Activated CD8-positive, alpha-beta memory T cell treated with anti-CD3 and anti-CD28 coated beads, Interleukin-2, amount 50 U/mL, for 48 hours (primary cell): ENCODE measurements at regions not wholly inside any gene's neighbourhood (a gene's known extent, or its start where the extent isn't known, plus 50 kb on each side); places are given as distances from the start of the nearest gene placed in this dataset.

Experiments used
- DNase-seq: peaks from one replicate; pipeline ENCODE4 v3.0.0-alpha.2; 2020

DNA sequence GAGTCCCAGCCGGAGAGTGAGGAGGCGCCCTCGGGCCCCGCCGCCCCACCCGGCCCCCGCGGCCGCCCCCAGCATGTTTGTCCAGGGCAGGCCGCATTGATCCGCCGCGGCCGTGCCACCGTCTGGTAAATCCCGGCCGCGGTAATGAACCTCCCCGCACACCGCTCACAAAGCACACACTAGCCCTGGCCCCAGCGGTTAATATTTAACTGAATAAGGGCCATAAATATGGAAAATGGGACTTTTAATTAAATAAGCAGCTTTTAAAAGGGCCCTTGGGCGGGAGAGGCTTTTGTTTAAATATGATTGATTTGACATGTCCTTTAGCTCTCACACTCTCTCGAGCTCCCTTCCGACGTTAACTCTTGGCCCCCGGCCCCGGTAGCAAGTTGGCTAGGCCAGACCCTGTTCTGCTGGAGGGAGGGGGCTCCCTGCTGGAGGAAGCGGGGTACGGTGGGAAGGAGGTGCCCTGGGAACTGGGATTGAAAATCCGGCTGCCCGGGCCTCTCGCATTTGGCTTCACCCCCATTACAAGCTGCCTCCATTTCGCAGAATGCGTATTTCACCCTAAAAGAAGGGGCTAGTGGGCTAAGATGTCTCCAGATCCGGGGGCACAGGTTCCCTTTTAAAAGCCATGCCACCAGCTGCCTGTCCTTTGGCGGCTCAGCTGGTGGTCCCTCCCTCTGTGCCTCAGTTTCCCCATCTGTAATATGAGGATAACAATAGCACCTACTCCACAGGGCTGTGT, 199.8 kb downstream of the RBM19 start:
- DNase-seq = no peak

DNA sequence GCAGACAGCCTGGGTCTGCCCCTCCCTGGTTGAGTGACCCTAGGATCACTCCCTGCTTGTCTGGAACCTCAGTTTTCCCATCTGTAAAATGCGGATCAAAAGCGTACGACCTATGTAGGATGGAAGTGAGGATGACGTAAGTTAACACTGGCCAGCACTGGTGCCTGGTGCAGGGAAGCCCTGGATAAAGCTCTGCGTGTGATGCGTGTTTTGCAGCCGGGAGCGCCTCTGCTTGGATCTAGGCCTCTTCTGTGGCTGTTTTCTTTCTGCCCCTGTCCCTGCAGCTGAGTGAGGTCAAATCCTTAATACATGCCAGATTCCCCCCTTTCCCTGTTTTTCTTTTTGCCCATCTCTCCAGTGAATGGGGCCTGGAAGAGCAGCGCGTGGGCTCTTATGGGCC, 201.5 kb downstream of the RBM19 start:
- DNase-seq = no peak

DNA sequence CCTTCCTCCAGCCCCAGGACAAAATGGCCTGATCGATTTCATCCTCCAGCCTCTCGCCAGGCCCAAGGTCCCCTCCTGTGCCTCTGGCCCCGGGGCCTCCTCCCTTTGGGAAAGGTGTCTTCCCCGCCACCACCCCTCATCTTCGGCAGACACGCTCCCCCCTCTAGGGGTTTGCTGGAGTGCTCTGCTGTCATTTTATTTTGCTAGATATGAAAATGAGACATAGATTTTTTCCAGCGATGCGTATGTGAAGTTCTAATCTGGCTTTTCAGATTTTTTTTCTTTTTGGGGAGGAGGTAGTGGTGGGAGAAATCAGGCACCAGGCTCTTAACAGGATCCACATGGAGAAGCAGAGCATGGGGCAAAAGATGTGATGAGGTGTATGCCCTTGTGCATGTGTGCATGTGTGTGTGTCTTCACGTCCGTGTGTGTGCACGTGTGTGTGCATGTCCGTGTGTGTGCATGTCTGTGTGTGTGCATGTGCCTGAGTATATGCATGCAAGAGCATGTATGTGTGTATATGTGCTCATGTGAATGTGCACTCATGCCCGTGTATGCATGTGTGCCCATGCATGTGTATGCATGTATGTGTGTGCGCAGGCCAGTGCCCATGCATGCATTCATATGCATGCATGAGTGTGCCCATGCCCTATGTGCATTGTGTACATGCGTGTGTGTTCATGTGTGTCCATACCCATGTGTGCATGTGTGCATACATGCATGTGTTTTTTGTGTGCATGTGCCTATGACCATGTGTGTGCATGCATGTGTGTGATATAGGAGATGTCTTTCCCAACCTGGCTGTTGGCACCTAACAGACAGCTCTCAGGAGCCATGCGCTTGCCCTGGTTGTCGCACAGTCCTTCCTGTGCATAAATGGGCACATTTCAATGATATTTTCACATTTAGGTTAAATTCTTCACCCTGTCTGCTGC, 203.0 kb downstream of the RBM19 start:
- no peak for DNase-seq

DNA sequence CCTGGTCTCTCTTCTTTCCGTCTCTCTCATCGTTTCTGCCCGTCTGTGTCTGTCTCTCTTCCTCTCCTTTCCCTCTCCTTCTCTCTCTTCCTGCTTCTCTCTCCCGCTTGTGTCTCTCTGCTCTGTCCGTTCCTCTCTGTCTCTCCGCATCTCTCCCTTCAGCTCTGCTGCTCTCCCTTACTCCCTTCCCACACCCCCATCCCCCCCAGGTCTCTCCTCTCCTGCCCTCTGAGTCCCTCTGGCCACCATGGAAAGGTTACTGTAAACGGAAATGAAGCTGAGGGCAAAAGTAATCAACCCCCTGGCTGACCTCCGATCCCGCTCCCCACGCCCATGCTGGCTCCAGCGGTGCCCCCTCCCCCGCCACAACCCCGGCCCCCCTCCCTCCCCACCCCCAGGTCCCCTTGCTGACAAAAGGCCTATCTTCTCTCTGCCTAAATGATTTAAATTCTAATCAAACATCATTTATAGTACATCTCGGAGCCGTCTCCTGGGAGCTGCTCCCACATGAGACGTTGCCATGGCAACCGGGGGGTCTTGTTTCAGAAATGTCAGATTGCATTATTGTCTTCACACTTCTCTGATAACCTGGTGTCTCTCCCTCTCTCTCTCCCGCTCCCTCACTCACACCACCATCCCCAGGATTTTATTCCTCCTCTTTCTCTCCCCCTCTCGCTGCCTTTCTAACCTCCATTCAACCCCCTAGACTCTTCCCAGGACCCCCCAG, 203.8 kb downstream of the RBM19 start:
- DNase-seq = no peak

DNA sequence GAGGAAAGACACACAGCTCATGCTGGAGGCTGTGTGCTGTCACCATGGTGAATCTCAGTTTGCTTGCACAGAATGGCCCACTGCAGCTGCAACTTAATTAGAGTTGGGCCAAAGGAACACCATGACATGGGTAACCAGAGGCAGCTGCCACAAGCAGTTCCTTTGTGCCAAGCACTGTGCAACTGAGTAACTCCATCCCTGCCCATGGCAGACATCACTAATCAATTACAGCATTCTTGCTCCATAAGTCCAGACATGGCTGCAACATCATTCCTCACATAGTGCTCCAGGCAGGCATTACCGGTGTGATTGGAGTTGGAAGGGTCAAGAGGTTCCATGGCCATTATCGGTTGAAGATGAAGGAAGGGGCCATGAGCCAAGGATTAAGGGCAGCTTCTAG, 207.0 kb downstream of the RBM19 start:
- DNase-seq = no peak

DNA sequence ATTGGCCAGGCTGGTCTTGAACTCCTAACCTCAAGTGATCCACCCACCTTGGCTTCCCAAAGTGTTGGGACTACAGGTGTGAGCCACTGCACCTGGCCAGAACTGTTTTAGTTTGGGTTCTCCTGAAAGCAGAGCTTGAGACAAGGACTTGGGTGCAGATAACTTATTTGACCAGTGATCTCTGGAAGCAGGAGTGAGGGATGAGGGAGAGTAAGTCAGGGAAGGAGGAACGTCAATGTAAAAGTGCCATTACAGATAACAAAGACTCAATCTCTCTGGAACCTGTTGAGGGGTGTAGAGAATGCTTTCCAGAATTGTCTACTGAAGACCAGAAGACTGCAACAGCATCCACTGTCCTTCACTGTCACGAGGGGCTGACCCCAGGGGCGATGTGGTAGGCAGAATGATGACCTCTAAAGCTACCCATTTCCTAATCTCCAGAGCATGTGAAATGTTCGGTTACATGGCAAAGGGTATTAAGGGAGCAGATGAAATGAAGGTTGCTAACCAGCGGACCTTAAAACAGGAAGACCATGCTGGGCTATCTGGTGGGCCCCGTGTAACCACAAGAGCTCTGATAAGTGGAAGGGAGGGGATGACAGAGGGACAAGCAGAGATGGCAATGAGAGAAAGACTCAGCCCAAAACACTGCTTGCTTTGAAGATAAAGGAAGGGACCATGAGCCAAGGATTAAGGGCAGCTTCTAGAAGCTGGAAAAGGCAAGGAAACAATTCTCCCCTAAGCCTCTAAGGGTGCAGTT, 207.8 kb downstream of the RBM19 start:
- no peak for DNase-seq

DNA sequence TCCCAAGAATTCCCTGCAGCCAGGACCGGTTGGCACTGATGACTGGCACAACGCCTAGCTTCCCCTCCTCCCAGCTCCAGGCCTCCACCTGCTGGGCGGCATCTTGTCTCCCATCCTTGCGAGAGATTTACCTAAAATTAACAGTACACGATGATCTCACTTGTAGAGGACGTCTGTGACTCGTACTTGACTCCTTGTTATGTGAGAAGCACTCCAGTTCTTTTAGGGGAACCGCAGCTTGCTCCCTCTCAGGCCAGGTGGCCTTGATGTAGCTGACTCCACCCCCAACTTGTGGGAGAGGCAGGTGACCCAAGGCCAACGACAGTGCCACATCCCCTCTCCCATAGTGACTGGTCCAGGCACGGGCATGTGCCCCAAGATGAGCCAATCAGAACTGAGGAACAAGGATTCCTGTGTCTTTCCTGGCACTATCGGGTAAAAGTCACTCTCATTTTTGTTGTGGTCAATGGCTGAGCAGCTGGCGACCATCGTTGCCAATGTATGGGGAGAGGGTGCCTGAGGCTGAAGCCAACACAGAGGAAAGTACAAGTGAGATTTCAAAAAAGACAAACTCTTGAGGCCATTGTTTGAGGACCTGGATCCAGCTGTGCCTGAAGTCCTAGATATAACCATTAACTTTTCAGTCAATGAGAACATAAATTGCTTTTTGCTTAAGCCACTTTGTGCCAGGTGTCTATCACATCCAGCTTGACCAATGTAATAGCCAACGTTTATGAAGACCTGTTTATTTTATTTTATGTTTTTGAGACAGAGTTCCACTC, 208.7 kb downstream of the RBM19 start:
- no peak for DNase-seq

DNA sequence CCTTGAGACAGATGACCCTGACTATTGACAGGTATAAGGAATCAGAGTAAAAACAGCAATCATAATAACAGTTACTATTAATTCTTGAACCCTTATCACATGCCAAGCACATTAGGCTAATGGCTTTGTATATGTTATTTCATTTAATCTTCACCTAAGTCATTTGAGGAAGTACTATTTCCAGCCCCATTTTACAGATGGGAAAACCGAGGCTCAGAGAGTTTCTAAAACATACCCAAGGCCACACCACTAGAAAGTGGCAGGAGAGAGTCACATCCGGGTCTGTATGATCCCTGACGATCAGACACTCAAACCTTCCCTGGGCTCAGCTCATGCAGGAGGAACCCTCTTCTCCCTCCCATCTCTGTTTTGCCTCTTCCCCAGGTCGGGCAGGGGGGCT, 209.5 kb downstream of the RBM19 start:
- DNase-seq = no peak

DNA sequence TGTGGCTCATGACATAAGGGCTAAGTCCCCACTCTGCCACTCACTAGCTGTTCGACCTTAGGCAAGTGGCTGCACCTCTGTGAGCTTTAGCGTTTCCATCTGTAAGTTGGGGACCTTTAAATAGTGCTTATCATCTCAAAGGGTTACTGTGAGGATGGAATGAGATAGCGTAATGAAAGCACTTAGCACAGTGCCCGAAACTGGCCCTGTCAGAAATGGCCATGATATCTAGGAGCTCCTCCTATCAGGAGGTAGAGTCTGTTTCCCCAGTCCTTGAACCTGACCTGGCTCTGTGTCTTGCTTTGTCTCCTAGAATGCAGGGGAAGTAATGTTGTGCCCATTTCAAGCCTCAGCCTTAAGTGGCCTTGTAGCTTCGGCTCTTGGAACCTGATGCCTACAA, 211.0 kb downstream of the RBM19 start:
- DNase-seq = no peak

DNA sequence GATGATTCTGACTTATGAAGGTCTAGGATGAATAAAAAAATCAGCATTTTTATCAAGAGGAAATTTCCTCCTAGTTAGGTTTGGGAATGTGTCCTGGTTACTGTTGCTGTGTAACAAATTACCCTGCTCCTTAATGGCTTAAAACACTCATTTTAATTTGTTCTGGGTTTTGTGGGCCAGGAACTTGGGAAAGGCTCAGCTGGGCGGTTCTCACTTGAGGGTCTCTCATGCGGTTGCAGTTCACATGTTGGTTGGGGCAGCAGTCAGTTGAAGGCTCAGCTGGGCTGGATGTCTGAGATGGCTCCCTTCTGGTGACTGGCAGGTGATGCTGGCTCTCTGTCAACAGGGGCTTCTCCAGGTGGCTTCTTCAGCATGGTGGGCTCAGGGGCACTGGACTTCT, 214.6 kb downstream of the RBM19 start:
- DNase-seq = no peak

DNA sequence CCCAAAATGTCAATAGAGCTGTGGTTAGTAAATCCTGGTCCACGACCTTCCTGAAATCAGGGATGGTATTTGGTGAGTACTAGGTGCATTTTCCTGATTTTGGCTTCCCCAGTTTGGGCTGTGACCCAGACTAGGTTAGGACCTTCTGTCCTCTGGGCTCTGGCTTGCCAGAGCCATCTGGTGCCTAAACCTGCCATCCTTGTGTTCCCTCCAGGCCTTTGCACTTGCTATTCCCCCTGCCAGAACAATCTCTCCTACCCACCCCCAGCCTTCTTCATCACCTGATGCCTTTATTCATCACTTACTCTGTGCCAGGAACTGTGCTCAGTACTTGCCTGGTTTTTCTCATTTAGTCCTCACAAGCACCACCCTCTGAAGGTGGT, 216.7 kb downstream of the RBM19 start:
- DNase-seq = no peak

DNA sequence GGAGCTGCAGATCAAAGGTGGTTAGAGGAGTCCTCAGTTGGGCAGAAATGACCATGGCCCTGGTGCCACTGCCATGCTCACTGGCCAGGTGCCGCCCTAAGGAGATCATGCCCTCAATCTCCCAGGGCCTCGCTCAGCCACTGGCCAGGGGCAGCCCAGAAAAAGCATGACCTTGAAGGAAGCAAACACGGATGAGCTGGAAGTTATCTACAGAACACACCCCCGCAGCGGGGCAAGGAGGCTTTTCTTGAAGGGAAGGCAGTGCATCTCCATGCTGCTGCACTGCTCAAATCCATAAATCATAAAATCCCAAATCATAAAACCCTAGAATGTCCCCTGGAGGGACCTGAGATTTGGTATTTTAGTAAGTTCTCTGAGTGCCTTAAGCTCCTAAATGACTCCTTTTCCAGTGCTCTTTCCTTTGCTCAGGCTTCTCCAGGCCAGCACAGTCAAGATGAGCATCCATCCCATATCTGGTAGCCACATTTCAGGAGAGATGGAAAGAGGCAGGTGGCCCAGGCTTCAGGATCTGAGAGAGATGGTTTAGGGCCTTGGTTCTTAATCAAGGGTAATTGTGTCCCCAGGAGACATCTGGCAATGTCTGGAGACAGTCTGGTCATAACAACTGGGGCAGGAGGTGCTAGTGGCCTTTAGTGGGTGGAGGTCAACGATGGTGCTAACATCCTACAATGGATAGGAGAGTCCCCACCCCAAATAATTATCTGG, 217.3 kb downstream of the RBM19 start:
- DNase-seq = no peak

DNA sequence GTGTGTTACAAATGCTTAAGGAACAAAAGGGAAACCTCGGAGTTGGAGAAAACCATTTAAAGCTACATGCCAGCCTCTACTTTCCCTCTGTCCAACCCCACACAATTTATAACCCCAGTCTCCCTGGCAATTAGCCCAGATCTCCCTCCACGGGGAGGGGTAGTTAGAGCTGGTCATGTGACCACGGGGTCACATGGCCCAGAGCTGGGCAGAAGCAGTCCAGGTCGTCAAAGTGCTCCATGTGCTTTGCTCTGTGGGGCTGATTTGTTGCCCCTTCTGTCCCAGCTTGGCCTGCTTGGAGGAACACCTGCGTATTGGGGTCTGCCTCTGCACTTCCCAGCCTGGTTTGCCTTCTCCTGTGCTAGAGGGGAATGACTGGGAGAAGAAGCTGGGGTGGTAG, 219.1 kb downstream of the RBM19 start:
- no peak for DNase-seq

DNA sequence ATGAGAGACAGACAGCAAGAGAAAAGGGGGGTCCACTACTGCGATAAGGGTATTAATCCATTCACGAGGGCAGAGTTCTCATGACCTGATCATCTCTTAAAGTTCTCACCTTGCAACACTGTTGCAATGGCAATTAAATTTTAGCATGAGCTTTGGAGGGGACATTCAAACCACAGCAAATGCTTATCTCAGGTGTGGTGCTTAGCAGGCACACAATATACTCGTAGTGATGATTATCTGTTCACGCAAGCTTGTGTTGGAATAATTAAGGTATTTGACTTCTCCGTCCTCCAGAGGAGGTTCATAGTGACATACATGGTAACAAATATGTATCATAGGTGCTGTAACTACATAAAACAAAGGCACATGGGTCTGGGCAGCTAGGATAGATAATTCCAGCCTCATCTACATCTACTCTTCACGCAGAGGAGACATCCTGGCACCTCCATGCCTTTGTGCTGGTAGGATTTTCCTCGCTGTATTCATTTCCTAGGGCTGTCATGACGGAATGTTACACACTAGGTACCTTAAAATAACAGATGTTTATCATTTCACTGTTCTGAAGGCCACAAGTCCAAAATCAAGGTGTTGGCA, 221.2 kb downstream of the RBM19 start:
- no peak for DNase-seq

DNA sequence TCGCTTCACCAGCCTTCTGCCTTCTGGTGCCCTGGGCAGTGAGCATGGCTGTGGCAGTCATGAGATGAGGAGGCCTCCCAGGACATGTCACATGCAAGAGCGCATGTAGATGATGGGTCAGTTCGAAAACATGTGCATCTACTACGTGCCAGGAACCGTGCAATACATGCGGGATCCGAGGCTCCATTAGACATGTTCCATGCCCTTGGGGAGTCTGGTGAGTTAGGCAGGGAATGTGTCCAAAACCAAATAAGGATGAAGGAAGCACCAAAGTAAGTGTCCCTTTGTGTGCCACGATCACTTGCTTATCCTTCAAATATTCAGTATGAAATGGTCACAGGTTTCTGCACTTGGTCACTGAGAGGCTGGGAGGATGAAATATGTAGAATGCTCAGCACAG, 223.3 kb downstream of the RBM19 start:
- no peak for DNase-seq

DNA sequence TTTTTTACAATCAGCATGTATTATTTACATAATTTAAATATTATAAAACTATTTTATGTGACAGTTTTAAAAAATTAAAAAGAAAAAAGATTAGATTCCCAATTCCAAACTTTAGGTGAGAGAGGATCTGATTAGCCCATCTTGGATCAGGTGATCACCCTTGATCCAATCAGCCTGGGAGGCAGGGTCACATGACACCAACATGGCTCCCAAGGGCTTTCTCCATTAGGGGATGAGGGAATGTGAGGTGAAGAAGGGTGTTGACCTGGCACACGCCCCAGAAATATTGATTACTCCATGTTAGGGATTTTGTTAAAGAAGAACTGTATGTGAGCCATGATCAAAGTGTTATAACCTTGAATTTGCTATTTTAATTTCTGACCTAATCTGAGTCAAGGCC, 225.4 kb downstream of the RBM19 start:
- no peak for DNase-seq

DNA sequence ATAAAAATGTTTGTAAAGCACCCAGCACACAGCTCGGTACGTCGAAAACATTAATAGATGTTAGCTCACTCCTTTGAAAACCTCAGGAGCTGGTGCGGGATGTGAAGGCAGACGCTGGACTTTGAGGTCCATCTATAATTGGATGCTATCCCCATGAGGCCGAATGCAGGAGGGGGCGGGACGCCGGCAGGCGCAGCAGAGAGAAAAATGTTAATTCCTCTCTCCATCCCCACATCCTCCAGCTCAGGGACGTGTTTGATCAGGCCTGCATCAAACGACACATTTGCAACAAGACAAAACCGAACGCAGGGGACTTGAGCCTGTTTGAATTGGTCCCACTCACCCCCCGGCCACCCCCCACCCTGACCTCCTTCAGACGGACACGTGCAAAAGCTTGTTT, 231.0 kb downstream of the RBM19 start:
- no peak for DNase-seq

DNA sequence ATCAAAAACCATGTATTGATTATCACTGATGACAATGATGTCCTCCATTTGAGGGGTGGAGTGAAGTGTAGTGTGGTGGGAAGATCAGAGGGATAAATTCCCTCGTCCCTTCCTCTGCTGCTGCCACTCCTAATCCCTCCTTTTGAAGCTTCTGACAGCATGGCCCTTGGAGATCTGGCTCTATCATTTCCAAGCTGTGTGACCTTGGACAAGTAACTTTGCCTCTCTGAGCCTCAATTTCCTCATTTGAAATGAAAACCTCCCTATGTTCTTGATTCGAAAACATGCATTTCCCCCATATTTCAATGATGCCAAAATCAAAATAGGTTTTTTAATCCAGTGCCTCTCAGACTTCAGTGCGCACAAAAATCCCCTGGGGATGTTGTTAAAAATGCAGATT, 231.6 kb downstream of the RBM19 start:
- DNase-seq = no peak

DNA sequence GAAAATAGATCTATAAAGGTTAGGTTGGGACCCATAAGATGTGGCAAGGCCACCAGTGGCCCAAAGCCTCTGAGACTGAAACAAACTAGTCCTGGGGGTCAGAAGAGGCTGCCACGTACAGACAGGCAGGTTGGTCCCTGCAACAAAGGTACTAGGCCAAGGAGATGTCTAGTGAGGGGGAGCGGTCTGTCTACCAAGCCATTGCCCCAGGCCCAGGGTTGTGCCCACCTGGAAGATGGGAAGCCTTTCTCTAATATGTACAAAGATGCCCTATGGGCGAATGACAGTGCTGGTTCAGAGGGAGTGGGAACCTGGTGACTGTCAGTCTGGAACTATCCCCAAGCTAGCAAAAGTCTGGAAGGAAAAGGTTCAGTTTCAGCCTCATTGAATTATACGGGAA, 233.2 kb downstream of the RBM19 start:
- DNase-seq = no peak

DNA sequence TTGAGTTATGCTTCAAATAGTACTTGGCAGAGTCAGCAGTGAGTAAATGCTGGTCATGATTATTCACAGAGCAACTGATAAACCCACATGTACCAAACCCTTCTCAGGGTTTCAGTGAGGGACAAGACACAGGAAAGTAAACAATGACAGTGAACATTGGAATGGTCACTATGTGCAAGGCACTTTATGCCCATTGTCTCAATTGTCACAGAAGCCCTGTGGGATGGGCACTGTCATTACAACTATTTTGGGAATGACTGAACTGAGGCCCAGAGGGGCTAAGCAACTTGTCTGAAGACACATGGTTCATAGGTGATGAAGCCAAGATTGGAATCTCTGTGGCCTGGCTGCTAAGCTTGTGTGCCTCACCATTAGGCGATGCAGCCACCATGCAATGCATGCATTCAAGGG, 238.5 kb downstream of the RBM19 start:
- no peak for DNase-seq

DNA sequence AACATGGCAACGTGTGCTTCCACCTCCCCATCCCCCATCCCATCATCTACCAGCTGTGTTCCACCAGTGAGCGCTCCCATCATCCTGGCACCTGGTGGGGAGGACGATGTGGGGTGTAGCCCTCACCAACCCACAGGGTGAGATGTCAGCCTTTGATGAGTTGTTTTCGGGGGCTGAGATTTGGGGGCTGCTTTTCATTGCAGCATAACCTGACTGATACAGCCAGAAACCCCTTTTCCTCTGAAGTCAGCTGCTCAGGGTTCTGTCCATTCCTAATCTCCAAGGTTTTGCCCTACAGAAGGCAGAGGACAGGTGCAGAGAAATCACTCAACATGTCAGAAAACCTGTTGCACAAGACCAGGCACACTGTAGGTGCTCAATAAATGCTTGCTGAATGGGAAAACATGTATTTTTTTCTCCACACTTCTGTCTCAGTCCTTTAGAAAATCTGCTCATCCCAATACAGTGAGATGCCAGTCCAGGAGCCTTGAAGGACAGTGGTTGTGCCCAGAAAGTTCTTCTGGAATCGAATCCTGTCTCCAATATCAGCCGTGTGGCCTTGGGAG, 239.8 kb downstream of the RBM19 start:
- no peak for DNase-seq
